ENCODE measurements at regions not wholly inside any gene's neighbourhood (a gene's known extent, or its start where the extent isn't known, plus 50 kb on each side); places are given as distances from the start of the nearest gene placed in this dataset.
A peak's percentile ranks its signal among the peaks of the same experiment; 100 is the strongest.

DNA sequence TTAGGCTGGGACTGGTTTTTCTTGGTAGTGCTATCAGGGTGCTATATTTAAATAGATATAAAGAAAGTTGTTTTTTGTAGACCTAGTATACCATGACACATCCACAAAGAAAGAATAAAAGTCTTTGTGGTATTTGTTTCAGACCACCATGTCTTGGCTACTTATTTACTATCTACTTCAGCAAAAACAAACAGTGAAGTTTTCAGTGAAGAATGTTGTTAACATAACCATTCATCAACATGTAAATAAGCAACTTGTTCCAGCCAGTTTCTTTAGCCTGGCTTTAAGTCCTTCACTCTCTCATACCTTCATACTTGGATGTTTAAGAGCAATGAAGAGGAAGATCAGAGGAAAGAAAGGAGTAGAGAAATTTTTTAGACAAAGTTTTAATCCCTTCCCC, 624.1 kb downstream of the CD109 start:
- DNase-seq (ENCODE audit: low spot score): peak; percentile 69
- Mint-ChIP-seq H3K27ac (no peak overlapping the region; the same call in none of the 2 replicates), H3K9me3 (no peaks in the 10 kb centered on the region)

More for the DNA sequence above, 624.1 kb downstream of the CD109 start:
- Mint-ChIP-seq H3K4me1 (peaks cover 17% of the 10 kb centered on the region), H3K36me3 (ENCODE audit: low read depth) (no peaks in the 10 kb centered on the region), H3K27me3 (ENCODE audit: insufficient read depth, low read depth, poor library complexity) (no peaks in the 10 kb centered on the region), H3K4me3 (no peak overlapping the region)
- no peak for TF ChIP-seq NANOG (IDR thresholded peaks at IDR 0.05; ENCODE audit: borderline replicate concordance)
- TF ChIP-seq, protein P1, sequence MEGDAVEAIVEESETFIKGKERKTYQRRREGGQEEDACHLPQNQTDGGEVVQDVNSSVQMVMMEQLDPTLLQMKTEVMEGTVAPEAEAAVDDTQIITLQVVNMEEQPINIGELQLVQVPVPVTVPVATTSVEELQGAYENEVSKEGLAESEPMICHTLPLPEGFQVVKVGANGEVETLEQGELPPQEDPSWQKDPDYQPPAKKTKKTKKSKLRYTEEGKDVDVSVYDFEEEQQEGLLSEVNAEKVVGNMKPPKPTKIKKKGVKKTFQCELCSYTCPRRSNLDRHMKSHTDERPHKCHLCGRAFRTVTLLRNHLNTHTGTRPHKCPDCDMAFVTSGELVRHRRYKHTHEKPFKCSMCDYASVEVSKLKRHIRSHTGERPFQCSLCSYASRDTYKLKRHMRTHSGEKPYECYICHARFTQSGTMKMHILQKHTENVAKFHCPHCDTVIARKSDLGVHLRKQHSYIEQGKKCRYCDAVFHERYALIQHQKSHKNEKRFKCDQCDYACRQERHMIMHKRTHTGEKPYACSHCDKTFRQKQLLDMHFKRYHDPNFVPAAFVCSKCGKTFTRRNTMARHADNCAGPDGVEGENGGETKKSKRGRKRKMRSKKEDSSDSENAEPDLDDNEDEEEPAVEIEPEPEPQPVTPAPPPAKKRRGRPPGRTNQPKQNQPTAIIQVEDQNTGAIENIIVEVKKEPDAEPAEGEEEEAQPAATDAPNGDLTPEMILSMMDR (conservative IDR thresholded peaks at IDR 0.05; ENCODE audit: low read depth in 2 of 2): no peak
- no peak for TF ChIP-seq JUNB (IDR thresholded peaks at IDR 0.05; ENCODE audit: unreplicated experiment)
- TF ChIP-seq STAT1 (IDR thresholded peaks at IDR 0.05; ENCODE audit: unreplicated experiment): no peak
- TF ChIP-seq, protein P2, sequence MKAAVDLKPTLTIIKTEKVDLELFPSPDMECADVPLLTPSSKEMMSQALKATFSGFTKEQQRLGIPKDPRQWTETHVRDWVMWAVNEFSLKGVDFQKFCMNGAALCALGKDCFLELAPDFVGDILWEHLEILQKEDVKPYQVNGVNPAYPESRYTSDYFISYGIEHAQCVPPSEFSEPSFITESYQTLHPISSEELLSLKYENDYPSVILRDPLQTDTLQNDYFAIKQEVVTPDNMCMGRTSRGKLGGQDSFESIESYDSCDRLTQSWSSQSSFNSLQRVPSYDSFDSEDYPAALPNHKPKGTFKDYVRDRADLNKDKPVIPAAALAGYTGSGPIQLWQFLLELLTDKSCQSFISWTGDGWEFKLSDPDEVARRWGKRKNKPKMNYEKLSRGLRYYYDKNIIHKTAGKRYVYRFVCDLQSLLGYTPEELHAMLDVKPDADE (IDR thresholded peaks at IDR 0.05): no peak
- TF ChIP-seq, protein P3, sequence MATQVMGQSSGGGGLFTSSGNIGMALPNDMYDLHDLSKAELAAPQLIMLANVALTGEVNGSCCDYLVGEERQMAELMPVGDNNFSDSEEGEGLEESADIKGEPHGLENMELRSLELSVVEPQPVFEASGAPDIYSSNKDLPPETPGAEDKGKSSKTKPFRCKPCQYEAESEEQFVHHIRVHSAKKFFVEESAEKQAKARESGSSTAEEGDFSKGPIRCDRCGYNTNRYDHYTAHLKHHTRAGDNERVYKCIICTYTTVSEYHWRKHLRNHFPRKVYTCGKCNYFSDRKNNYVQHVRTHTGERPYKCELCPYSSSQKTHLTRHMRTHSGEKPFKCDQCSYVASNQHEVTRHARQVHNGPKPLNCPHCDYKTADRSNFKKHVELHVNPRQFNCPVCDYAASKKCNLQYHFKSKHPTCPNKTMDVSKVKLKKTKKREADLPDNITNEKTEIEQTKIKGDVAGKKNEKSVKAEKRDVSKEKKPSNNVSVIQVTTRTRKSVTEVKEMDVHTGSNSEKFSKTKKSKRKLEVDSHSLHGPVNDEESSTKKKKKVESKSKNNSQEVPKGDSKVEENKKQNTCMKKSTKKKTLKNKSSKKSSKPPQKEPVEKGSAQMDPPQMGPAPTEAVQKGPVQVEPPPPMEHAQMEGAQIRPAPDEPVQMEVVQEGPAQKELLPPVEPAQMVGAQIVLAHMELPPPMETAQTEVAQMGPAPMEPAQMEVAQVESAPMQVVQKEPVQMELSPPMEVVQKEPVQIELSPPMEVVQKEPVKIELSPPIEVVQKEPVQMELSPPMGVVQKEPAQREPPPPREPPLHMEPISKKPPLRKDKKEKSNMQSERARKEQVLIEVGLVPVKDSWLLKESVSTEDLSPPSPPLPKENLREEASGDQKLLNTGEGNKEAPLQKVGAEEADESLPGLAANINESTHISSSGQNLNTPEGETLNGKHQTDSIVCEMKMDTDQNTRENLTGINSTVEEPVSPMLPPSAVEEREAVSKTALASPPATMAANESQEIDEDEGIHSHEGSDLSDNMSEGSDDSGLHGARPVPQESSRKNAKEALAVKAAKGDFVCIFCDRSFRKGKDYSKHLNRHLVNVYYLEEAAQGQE (IDR thresholded peaks at IDR 0.05; ENCODE audit: unreplicated experiment): no peak
- no peak for TF ChIP-seq ZNF331 (CRISPR knock-in tag; IDR thresholded peaks at IDR 0.05; ENCODE audit: low read depth)
- TF ChIP-seq EZH2phosphoT487 (IDR thresholded peaks at IDR 0.05; ENCODE audit: unreplicated experiment): no peak
- TF ChIP-seq, protein P4, sequence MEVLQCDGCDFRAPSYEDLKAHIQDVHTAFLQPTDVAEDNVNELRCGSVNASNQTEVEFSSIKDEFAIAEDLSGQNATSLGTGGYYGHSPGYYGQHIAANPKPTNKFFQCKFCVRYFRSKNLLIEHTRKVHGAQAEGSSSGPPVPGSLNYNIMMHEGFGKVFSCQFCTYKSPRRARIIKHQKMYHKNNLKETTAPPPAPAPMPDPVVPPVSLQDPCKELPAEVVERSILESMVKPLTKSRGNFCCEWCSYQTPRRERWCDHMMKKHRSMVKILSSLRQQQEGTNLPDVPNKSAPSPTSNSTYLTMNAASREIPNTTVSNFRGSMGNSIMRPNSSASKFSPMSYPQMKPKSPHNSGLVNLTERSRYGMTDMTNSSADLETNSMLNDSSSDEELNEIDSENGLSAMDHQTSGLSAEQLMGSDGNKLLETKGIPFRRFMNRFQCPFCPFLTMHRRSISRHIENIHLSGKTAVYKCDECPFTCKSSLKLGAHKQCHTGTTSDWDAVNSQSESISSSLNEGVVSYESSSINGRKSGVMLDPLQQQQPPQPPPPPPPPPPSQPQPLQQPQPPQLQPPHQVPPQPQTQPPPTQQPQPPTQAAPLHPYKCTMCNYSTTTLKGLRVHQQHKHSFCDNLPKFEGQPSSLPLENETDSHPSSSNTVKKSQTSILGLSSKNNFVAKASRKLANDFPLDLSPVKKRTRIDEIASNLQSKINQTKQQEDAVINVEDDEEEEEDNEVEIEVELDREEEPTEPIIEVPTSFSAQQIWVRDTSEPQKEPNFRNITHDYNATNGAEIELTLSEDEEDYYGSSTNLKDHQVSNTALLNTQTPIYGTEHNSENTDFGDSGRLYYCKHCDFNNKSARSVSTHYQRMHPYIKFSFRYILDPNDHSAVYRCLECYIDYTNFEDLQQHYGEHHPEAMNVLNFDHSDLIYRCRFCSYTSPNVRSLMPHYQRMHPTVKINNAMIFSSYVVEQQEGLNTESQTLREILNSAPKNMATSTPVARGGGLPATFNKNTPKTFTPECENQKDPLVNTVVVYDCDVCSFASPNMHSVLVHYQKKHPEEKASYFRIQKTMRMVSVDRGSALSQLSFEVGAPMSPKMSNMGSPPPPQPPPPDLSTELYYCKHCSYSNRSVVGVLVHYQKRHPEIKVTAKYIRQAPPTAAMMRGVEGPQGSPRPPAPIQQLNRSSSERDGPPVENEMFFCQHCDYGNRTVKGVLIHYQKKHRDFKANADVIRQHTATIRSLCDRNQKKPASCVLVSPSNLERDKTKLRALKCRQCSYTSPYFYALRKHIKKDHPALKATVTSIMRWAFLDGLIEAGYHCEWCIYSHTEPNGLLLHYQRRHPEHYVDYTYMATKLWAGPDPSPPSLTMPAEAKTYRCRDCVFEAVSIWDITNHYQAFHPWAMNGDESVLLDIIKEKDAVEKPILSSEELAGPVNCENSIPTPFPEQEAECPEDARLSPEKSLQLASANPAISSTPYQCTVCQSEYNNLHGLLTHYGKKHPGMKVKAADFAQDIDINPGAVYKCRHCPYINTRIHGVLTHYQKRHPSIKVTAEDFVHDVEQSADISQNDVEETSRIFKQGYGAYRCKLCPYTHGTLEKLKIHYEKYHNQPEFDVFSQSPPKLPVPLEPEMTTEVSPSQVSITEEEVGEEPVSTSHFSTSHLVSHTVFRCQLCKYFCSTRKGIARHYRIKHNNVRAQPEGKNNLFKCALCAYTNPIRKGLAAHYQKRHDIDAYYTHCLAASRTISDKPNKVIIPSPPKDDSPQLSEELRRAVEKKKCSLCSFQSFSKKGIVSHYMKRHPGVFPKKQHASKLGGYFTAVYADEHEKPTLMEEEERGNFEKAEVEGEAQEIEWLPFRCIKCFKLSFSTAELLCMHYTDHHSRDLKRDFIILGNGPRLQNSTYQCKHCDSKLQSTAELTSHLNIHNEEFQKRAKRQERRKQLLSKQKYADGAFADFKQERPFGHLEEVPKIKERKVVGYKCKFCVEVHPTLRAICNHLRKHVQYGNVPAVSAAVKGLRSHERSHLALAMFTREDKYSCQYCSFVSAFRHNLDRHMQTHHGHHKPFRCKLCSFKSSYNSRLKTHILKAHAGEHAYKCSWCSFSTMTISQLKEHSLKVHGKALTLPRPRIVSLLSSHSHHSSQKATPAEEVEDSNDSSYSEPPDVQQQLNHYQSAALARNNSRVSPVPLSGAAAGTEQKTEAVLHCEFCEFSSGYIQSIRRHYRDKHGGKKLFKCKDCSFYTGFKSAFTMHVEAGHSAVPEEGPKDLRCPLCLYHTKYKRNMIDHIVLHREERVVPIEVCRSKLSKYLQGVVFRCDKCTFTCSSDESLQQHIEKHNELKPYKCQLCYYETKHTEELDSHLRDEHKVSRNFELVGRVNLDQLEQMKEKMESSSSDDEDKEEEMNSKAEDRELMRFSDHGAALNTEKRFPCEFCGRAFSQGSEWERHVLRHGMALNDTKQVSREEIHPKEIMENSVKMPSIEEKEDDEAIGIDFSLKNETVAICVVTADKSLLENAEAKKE (CRISPR knock-in tag; IDR thresholded peaks at IDR 0.05): no peak
- H2AFZ ChIP-seq: no peak overlapping the region
- ATAC-seq: peak; percentile 85
- H3K4me1 ChIP-seq (ENCODE audit: insufficient read depth): peaks cover 13% of the 10 kb centered on the region
- H3K9me2 ChIP-seq (ENCODE audit: insufficient read depth): no peaks in the 10 kb centered on the region
- no peaks in the 10 kb centered on the region for H3K36me3 ChIP-seq (ENCODE audit: insufficient read depth)
- H3K27me3 ChIP-seq (ENCODE audit: insufficient read depth): no peaks in the 10 kb centered on the region
- H3F3A ChIP-seq (replicated peaks; ENCODE audit: low read depth): no peaks in the 10 kb centered on the region
- no peaks in the 10 kb centered on the region for H4K20me1 ChIP-seq (replicated peaks; ENCODE audit: insufficient read depth)
- H3K79me2 ChIP-seq (replicated peaks; ENCODE audit: insufficient read depth): no peaks in the 10 kb centered on the region
- peak overlapping the region; percentile 20; the same call in 1 of the 2 replicates for H3K27ac ChIP-seq (ENCODE audit: low read depth)
- H3K4me2 ChIP-seq: peak overlapping the region; percentile 19
- H3K4me3 ChIP-seq: no peak overlapping the region

All from GM23338 (cell line).